ENCODE measurements at regions not wholly inside any gene's neighbourhood (a gene's known extent, or its start where the extent isn't known, plus 50 kb on each side); places are given as distances from the start of the nearest gene placed in this dataset.

GRCh38 chr12:59151243-59151642 is 230.9 kb upstream of the LRIG3 start:
- TF ChIP-seq ARID4A (CRISPR knock-in tag; IDR thresholded peaks at IDR 0.05; ENCODE audit: borderline replicate concordance) = no peak
- no peak for TF ChIP-seq ZNF280D (CRISPR knock-in tag; IDR thresholded peaks at IDR 0.05)
- TF ChIP-seq POLR2A (IDR thresholded peaks at IDR 0.05; ENCODE audit: insufficient read depth in 1 of 2, low read depth in 2 of 2, low read length in 2 of 2) = no peak
- no peak for TF ChIP-seq ZBTB2 (CRISPR knock-in tag; IDR thresholded peaks at IDR 0.05; ENCODE audit: low read depth)
- no peak for TF ChIP-seq CTCF (CRISPR knock-in tag; IDR thresholded peaks at IDR 0.05)
- no peak for TF ChIP-seq ZSCAN31 (CRISPR knock-in tag; IDR thresholded peaks at IDR 0.05; ENCODE audit: low read depth)
- TF ChIP-seq GATAD2A (CRISPR knock-in tag; IDR thresholded peaks at IDR 0.05) = no peak
- TF ChIP-seq BRD4 (CRISPR knock-in tag; IDR thresholded peaks at IDR 0.05) = no peak
- no peak for TF ChIP-seq POLR2AphosphoS5 (IDR thresholded peaks at IDR 0.05; ENCODE audit: low read depth, low read length)
- no peak for TF ChIP-seq RNF219 (CRISPR knock-in tag; IDR thresholded peaks at IDR 0.05)
- TF ChIP-seq SKI (IDR thresholded peaks at IDR 0.05; ENCODE audit: partially characterized antibody) = no peak

Data from HepG2 (cell line).